ENCODE measurements at regions not wholly inside any gene's neighbourhood (a gene's known extent, or its start where the extent isn't known, plus 50 kb on each side); places are given as distances from the start of the nearest gene placed in this dataset.

GRCh38 chr6:211871-212497 lies 80.3 kb upstream of the DUSP22 start:
- CTCF ChIA-PET = no interaction called here
- H3K27me3 Mint-ChIP-seq (ENCODE audit: low read depth) = peaks cover 2% of the 10 kb centered on the region
- no peak overlapping the region for H3K27ac Mint-ChIP-seq
- no peak for ATAC-seq
- peaks cover 24% of the 10 kb centered on the region for H3K9me3 Mint-ChIP-seq
- peaks cover 14% of the 10 kb centered on the region for H3K36me3 Mint-ChIP-seq
- POLR2A ChIA-PET = no interaction called here
- DNase-seq (ENCODE audit: low spot score) = no peak
- H3K4me1 Mint-ChIP-seq = peaks cover 10% of the 10 kb centered on the region
- TF ChIP-seq IRF1 (CRISPR knock-in tag; IDR thresholded peaks at IDR 0.05) = no peak
- no peak for TF ChIP-seq USF1 (CRISPR knock-in tag; IDR thresholded peaks at IDR 0.05)
- no peak for TF ChIP-seq USF2 (CRISPR knock-in tag; IDR thresholded peaks at IDR 0.05)
- no peak for TF ChIP-seq AFF4 (CRISPR knock-in tag; IDR thresholded peaks at IDR 0.05; ENCODE audit: borderline replicate concordance)
- TF ChIP-seq HMGA2 (CRISPR knock-in tag; IDR thresholded peaks at IDR 0.05) = no peak
- no peak for TF ChIP-seq GRHL2 (CRISPR knock-in tag; IDR thresholded peaks at IDR 0.05; ENCODE audit: insufficient replicate concordance, severe bottlenecking)
- TF ChIP-seq GABPB1 (CRISPR knock-in tag; IDR thresholded peaks at IDR 0.05) = no peak
- TF ChIP-seq SMAD3 (CRISPR knock-in tag; IDR thresholded peaks at IDR 0.05; ENCODE audit: borderline replicate concordance) = no peak
- TF ChIP-seq HMGXB4 (CRISPR knock-in tag; IDR thresholded peaks at IDR 0.05) = no peak
- TF ChIP-seq AR (CRISPR knock-in tag; IDR thresholded peaks at IDR 0.05) = no peak
- no peak for TF ChIP-seq PRDM15 (CRISPR knock-in tag; IDR thresholded peaks at IDR 0.05)
- no peak for TF ChIP-seq CREM (CRISPR knock-in tag; IDR thresholded peaks at IDR 0.05)
- TF ChIP-seq ATF1 (CRISPR knock-in tag; IDR thresholded peaks at IDR 0.05) = no peak
- TF ChIP-seq TEAD4 (CRISPR knock-in tag; IDR thresholded peaks at IDR 0.05) = no peak
- no peak for TF ChIP-seq CDX4 (CRISPR knock-in tag; IDR thresholded peaks at IDR 0.05; ENCODE audit: borderline replicate concordance)
- no peak overlapping the region for H3K4me3 Mint-ChIP-seq
